H1 (cell line): ENCODE measurements at regions not wholly inside any gene's neighbourhood (a gene's known extent, or its start where the extent isn't known, plus 50 kb on each side); places are given as distances from the start of the nearest gene placed in this dataset.

Source experiments
- CTCF ChIA-PET: fragments of 300-600 bp; sonication (Branson Sonifier 250); formaldehyde crosslinking; loops from one replicate; lab custom pipeline; 2021; ENCODE audit not compliant: partially characterized antibody; lab: Charles Lee
- POLR2A ChIA-PET: fragments of 300-600 bp; sonication (Branson Sonifier 250); formaldehyde crosslinking; loops from one replicate; lab custom pipeline; 2021; ENCODE audit warnings: inconsistent platforms; ENCODE audit not compliant: partially characterized antibody; lab: Charles Lee
- DNase-seq, 2 experiments: peaks; one replicate each; pipeline versions ENCODE4 v3.0.0 to v3.0.0-alpha.2; 2010 to 2022; ENCODE audit warnings: low spot score in 2 of 2, low read depth in 1 of 2, mixed read lengths in 1 of 2
- FAIRE-seq: peaks from 2 replicates; lab custom pipeline; 2011; peaks lifted over from hg19 to GRCh38; lab: Jason Lieb, UNC
- H2AFZ ChIP-seq: 2 replicates; pipeline ENCODE4 v1.8.1; 2012; ENCODE audit warnings: low read length, inconsistent platforms
- H2AK5ac ChIP-seq: 2 replicates; pipeline ENCODE4 v1.6.1; 2013; ENCODE audit warnings: low read depth, low read length
- H2BK120ac ChIP-seq: replicated peaks from 2 replicates; pipeline ENCODE3; 2013; ENCODE audit warnings: low read depth, low read length, inconsistent platforms
- H2BK12ac ChIP-seq: 2 replicates; pipeline ENCODE4 v1.6.1; 2013; ENCODE audit warnings: low read depth, low read length
- H2BK15ac ChIP-seq: 2 replicates; pipeline ENCODE4 v1.6.1; 2013; ENCODE audit warnings: low read length
- H2BK20ac ChIP-seq: 2 replicates; pipeline ENCODE4 v1.6.1; 2013; ENCODE audit warnings: low read length
- H2BK5ac ChIP-seq: 2 replicates; pipeline ENCODE4 v1.6.1; 2013; ENCODE audit warnings: low read depth, low read length
- H3K14ac ChIP-seq: 2 replicates; pipeline ENCODE4 v1.6.1; 2013; ENCODE audit warnings: inconsistent platforms; ENCODE audit not compliant: insufficient read length
- H3K18ac ChIP-seq: 2 replicates; pipeline ENCODE4 v1.6.1; 2013; ENCODE audit warnings: low read length; ENCODE audit errors: extremely low read depth
- H3K23ac ChIP-seq: 2 replicates; pipeline ENCODE4 v1.6.1; 2013; ENCODE audit warnings: inconsistent platforms; ENCODE audit not compliant: insufficient read length
- H3K23me2 ChIP-seq: 2 replicates; pipeline ENCODE4 v1.6.1; 2013; ENCODE audit warnings: low read depth, low read length
- H3K27ac ChIP-seq: 2 replicates; pipeline ENCODE4 v1.6.1; 2011; ENCODE audit warnings: low read depth, low read length, inconsistent platforms
- H3K27me3 ChIP-seq, 4 experiments: replicated peaks in 1 of 4; 1 replicate in 1 of 4; 2 replicates in 3 of 4; pipeline versions ENCODE4 v1.6.1 to v1.8.1; 2011 to 2013; ENCODE audit warnings: low read length in 3 of 4, mild to moderate bottlenecking in 3 of 4, inconsistent platforms in 2 of 4, mixed read lengths in 2 of 4, moderate library complexity in 1 of 4; ENCODE audit not compliant: control insufficient read depth in 3 of 4, insufficient read depth in 3 of 4; ENCODE audit errors: extremely low read depth in 1 of 4
- H3K36me3 ChIP-seq, 4 experiments: 2 replicates each; pipeline versions ENCODE4 v1.6.1 to v1.8.1; 2011 to 2013; ENCODE audit warnings: mild to moderate bottlenecking in 4 of 4, low read length in 3 of 4, moderate library complexity in 2 of 4, control low read depth in 1 of 4, inconsistent platforms in 1 of 4; ENCODE audit not compliant: insufficient read depth in 4 of 4, control insufficient read depth in 2 of 4
- H3K4ac ChIP-seq: replicated peaks from 2 replicates; pipeline ENCODE3; 2013; ENCODE audit warnings: low read length, low read depth, mixed read lengths, inconsistent platforms; ENCODE audit not compliant: insufficient read length
- H3K4me1 ChIP-seq, 4 experiments: replicated peaks in 1 of 4; 1 replicate in 1 of 4; 2 replicates in 3 of 4; pipeline versions ENCODE4 v1.6.1 to v1.8.1; 2011 to 2013; ENCODE audit warnings: low read length in 3 of 4, inconsistent platforms in 2 of 4, mixed read lengths in 1 of 4; ENCODE audit not compliant: insufficient read depth in 4 of 4, control insufficient read depth in 3 of 4
- H3K4me2 ChIP-seq, 2 experiments: 2 replicates each; pipeline versions ENCODE4 v1.6.1 to v1.8.1; 2011 to 2013; ENCODE audit warnings: low read depth in 2 of 2, low read length in 2 of 2, control low read depth in 1 of 2, inconsistent platforms in 1 of 2, mild to moderate bottlenecking in 1 of 2; ENCODE audit not compliant: insufficient read depth in 1 of 2
- H3K4me3 ChIP-seq, 4 experiments: fragments of 200-600, 300-600 bp in 1 of 4; sonication (generic), shearing (Covaris generic), sonication (Bioruptor Twin) in 1 of 4; 2 replicates each; pipeline versions ENCODE4 v1.5.1 to v1.8.1; 2011 to 2016; ENCODE audit warnings: low read length in 4 of 4, low read depth in 3 of 4, control low read depth in 2 of 4, inconsistent platforms in 2 of 4, mild to moderate bottlenecking in 2 of 4, mixed read lengths in 1 of 4, moderate library complexity in 1 of 4; ENCODE audit not compliant: insufficient read depth in 2 of 4; ENCODE audit errors: extremely low read depth in 1 of 4
- H3K56ac ChIP-seq: replicated peaks from 2 replicates; pipeline ENCODE3; 2013; ENCODE audit warnings: low read depth, mild to moderate bottlenecking, mixed read lengths, low read length, inconsistent platforms; ENCODE audit not compliant: insufficient read length
- H3K79me1 ChIP-seq: 2 replicates; pipeline ENCODE4 v1.6.1; 2013; ENCODE audit warnings: low read depth, low read length, control low read depth
- H3K79me2 ChIP-seq, 2 experiments: 2 replicates each; pipeline versions ENCODE4 v1.6.1 to v1.8.1; 2012 to 2013; ENCODE audit warnings: low read length in 2 of 2, mild to moderate bottlenecking in 2 of 2, inconsistent platforms in 1 of 2; ENCODE audit not compliant: insufficient read depth in 2 of 2, control insufficient read depth in 1 of 2
- H3K9ac ChIP-seq, 4 experiments: replicated peaks in 1 of 4; 1 replicate in 1 of 4; 2 replicates in 3 of 4; pipeline versions ENCODE4 v1.6.1 to v1.8.1; 2011 to 2013; ENCODE audit warnings: low read depth in 3 of 4, low read length in 3 of 4, control low read depth in 2 of 4, mild to moderate bottlenecking in 2 of 4, moderate library complexity in 2 of 4, inconsistent platforms in 1 of 4; ENCODE audit errors: extremely low read depth in 1 of 4
- H3K9me3 ChIP-seq, 2 experiments: 2 replicates each; pipeline versions ENCODE4 v1.6.1 to v1.8.1; 2012 to 2013; ENCODE audit warnings: mild to moderate bottlenecking in 2 of 2, moderate library complexity in 2 of 2, control low read depth in 1 of 2, inconsistent platforms in 1 of 2, low read depth in 1 of 2, low read length in 1 of 2, mixed read lengths in 1 of 2; ENCODE audit not compliant: insufficient read depth in 2 of 2
- H4K20me1 ChIP-seq, 2 experiments: replicated peaks in 1 of 2; 2 replicates each; pipeline versions ENCODE3 to v1.8.1; 2011 to 2013; ENCODE audit warnings: inconsistent platforms in 2 of 2, low read length in 2 of 2, mild to moderate bottlenecking in 1 of 2; ENCODE audit not compliant: insufficient read depth in 2 of 2, control insufficient read depth in 1 of 2
- H4K5ac ChIP-seq: 2 replicates; pipeline ENCODE4 v1.6.1; 2013; ENCODE audit warnings: low read length, low read depth, mixed read lengths, inconsistent platforms; ENCODE audit not compliant: insufficient read length
- H4K8ac ChIP-seq: 2 replicates; pipeline ENCODE4 v1.8.0; 2013; ENCODE audit warnings: mild to moderate bottlenecking, moderate library complexity, low read length, inconsistent platforms; ENCODE audit not compliant: insufficient read depth; ENCODE audit errors: extremely low read depth
- H4K91ac ChIP-seq: replicated peaks from 2 replicates; pipeline ENCODE3; 2013; ENCODE audit warnings: low read length, mixed read lengths, inconsistent platforms; ENCODE audit not compliant: insufficient read length
- ASH2L ChIP-seq: fragments of 200-600, 300-600 bp; sonication (generic); IDR thresholded peaks from one replicate; pipeline ENCODE4 v1.7.1; 2017; ENCODE audit warnings: low read length
- BCL11A ChIP-seq, 2 experiments: IDR thresholded peaks; one replicate each; pipeline ENCODE4 v1.6.1; 2011; ENCODE audit warnings: low read depth in 2 of 2, low read length in 2 of 2, mild to moderate bottlenecking in 2 of 2
- CBX5 ChIP-seq: fragments of 300-800, 300-1000 bp; sonication (generic); IDR thresholded peaks from 2 replicates; pipeline ENCODE4 v1.7.1; 2016; ENCODE audit warnings: antibody characterized with exemption, low read length, low read depth
- POLR2AphosphoS5 ChIP-seq: IDR thresholded peaks from 2 replicates; pipeline ENCODE4 v1.6.1; 2011; ENCODE audit warnings: low read depth, low read length
- RFX5 ChIP-seq: IDR thresholded peaks from 2 replicates; pipeline ENCODE4 v1.6.1; 2011; ENCODE audit warnings: low read depth, low read length, improper control_type of control experiment, borderline replicate concordance
- RXRA ChIP-seq: IDR thresholded peaks from 2 replicates; pipeline ENCODE4 v1.6.1; 2011; ENCODE audit warnings: low read depth, mild to moderate bottlenecking, low read length, moderate library complexity; ENCODE audit not compliant: insufficient read depth
- SIX5 ChIP-seq: IDR thresholded peaks from 2 replicates; pipeline ENCODE4 v1.6.1; 2011; ENCODE audit warnings: mild to moderate bottlenecking, low read depth, low read length
- SP1 ChIP-seq: IDR thresholded peaks from 2 replicates; pipeline ENCODE4 v1.6.1; 2011; ENCODE audit warnings: low read depth, low read length
- SP2 ChIP-seq: IDR thresholded peaks from 2 replicates; pipeline ENCODE4 v1.6.1; 2012; ENCODE audit warnings: mild to moderate bottlenecking, low read length, inconsistent platforms
- TCF12 ChIP-seq: IDR thresholded peaks from 2 replicates; pipeline ENCODE4 v1.6.1; 2011; ENCODE audit warnings: low read depth, mild to moderate bottlenecking, low read length
- ZNF274 ChIP-seq: IDR thresholded peaks from 2 replicates; pipeline ENCODE4 v1.7.0; 2012; ENCODE audit warnings: low read length, borderline replicate concordance; ENCODE audit errors: extremely low read depth
- WGBS, 2 experiments: shearing (Covaris generic) in 1 of 2; methylation state at CpG; one replicate each; pipeline versions ENCODE4 v1.1.6 to v1.1.7; 2013 to 2015; ENCODE audit warnings: low lambda C conversion rate in 2 of 2, mixed read lengths in 2 of 2, inconsistent platforms in 1 of 2, low coverage in 1 of 2, missing lambda C conversion rate in 1 of 2; ENCODE audit not compliant: insufficient replicate concordance in 2 of 2, insufficient coverage in 1 of 2, insufficient read length in 1 of 2; ENCODE audit errors: extremely low coverage in 1 of 2, missing lambda C conversion rate in 1 of 2; 5-methylcytosine and 5-hydroxymethylcytosine counted together
- TF ChIP-seq, protein P1 (sequence below), 3 experiments: IDR thresholded peaks; 1 replicate in 2 of 3; 2 replicates in 1 of 3; pipeline versions ENCODE4 v1.5.1 to v1.6.1; 2011; ENCODE audit warnings: low read length in 3 of 3, mild to moderate bottlenecking in 3 of 3, inconsistent platforms in 2 of 3, low read depth in 1 of 3, moderate library complexity in 1 of 3; ENCODE audit not compliant: insufficient read depth in 1 of 3; ENCODE audit errors: control extremely low read depth in 1 of 3

DNA sequence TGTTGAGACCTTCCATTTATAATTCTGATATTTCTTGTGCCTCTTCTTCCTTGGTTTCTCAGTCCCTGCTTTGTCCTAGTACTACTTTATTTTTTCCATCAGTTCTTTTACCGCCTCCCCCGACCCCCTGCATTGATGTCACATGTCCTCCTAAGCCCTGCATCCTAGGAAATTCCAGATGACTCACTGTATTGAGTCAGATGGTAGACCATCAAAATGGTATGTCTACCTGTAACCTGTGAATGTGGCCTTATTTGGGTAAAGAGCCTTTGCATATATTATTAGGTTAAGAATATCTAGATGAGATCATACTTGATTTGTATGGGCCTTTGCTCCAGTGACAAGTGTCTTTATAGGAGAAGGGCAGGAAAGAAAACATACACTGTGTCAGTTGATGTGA lies 515.3 kb upstream of the CA10 start (continued):
- no peak for TF ChIP-seq SP2

DNA sequence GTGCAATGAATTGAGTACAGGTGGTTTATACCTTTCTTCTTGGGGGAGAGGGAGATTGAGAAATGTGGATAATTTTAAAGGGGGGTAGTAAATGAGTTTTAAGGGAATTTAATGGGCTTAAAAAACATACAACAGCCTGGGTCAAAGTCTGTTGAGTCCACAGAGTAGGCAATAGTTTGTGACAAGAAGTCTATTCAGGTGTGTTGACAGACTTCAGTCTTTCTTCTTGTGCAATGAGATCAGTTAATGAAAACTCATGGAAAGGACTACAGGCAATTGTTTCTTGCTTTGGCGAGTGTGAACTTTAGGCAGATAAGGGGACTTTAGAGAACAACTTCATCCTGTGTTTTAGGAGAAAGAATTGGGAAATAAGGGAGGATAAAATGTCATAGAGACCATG lies 507.8 kb upstream of the CA10 start:
- 100% methylated on average over 1 of the region's 1 CpG; no CpG with 5 or more reads in 1 of the 2 experiments for WGBS, 2 experiments
- H3K9ac ChIP-seq, result no peak overlapping the region
- FAIRE-seq, result no peak

More for the DNA sequence above, 507.8 kb upstream of the CA10 start:
- H4K8ac ChIP-seq, result no peak overlapping the region
- no peak overlapping the region for H2BK12ac ChIP-seq
- H3K14ac ChIP-seq, result no peak overlapping the region
- peaks cover 7 to 12% of the 10 kb centered on the region in 2 experiments for H3K9me3 ChIP-seq
- H2AK5ac ChIP-seq, result no peak overlapping the region
- H3K79me2 ChIP-seq, result no peaks in the 10 kb centered on the region
- no peak for DNase-seq
- no peaks in the 10 kb centered on the region for H3K79me1 ChIP-seq
- no peak overlapping the region for H3K27ac ChIP-seq
- H2BK120ac ChIP-seq, result no peak overlapping the region
- no peaks in the 10 kb centered on the region for H3K36me3 ChIP-seq
- no peak overlapping the region for H3K23ac ChIP-seq
- H3K56ac ChIP-seq, result no peak overlapping the region
- no peak overlapping the region for H2BK15ac ChIP-seq
- CTCF ChIA-PET, result no interaction called here
- H3K4ac ChIP-seq, result no peak overlapping the region
- H4K20me1 ChIP-seq, result no peaks in the 10 kb centered on the region
- POLR2A ChIA-PET, result no interaction called here
- H3K4me2 ChIP-seq, result no peak overlapping the region
- H4K5ac ChIP-seq, result no peak overlapping the region
- H3K4me3 ChIP-seq, result no peak overlapping the region
- H3K4me1 ChIP-seq, result no peaks in the 10 kb centered on the region
- no peak overlapping the region for H4K91ac ChIP-seq
- H3K27me3 ChIP-seq, result no peaks in the 10 kb centered on the region
- H2BK20ac ChIP-seq, result no peak overlapping the region
- no peak overlapping the region for H2BK5ac ChIP-seq
- H3K18ac ChIP-seq, result no peak overlapping the region
- no peaks in the 10 kb centered on the region for H3K23me2 ChIP-seq
- H2AFZ ChIP-seq, result no peak overlapping the region
- TF ChIP-seq CBX5, result no peak
- no peak for TF ChIP-seq TCF12
- TF ChIP-seq RFX5, result no peak
- TF ChIP-seq ZNF274, result no peak
- no peak for TF ChIP-seq SP1
- TF ChIP-seq, protein P1, sequence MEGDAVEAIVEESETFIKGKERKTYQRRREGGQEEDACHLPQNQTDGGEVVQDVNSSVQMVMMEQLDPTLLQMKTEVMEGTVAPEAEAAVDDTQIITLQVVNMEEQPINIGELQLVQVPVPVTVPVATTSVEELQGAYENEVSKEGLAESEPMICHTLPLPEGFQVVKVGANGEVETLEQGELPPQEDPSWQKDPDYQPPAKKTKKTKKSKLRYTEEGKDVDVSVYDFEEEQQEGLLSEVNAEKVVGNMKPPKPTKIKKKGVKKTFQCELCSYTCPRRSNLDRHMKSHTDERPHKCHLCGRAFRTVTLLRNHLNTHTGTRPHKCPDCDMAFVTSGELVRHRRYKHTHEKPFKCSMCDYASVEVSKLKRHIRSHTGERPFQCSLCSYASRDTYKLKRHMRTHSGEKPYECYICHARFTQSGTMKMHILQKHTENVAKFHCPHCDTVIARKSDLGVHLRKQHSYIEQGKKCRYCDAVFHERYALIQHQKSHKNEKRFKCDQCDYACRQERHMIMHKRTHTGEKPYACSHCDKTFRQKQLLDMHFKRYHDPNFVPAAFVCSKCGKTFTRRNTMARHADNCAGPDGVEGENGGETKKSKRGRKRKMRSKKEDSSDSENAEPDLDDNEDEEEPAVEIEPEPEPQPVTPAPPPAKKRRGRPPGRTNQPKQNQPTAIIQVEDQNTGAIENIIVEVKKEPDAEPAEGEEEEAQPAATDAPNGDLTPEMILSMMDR (IDR thresholded peaks at IDR 0.05; ENCODE audit: control extremely low read depth in 1 of 3, insufficient read depth in 1 of 3, low read depth in 1 of 3, low read length in 3 of 3), result no peak
- no peak for TF ChIP-seq ASH2L
- no peak for TF ChIP-seq SIX5
- TF ChIP-seq RXRA, result no peak
- TF ChIP-seq POLR2AphosphoS5, result no peak
- no peak for TF ChIP-seq BCL11A (IDR thresholded peaks at IDR 0.05; ENCODE audit: low read depth in 2 of 2, low read length in 2 of 2)
